ENCODE measurements at regions not wholly inside any gene's neighbourhood (a gene's known extent, or its start where the extent isn't known, plus 50 kb on each side); places are given as distances from the start of the nearest gene placed in this dataset.

- no peak for TF ChIP-seq EZH2phosphoT487 (IDR thresholded peaks at IDR 0.05; ENCODE audit: insufficient read depth, low read depth)
- TF ChIP-seq EZH2 (IDR thresholded peaks at IDR 0.05; ENCODE audit: insufficient read depth, poor library complexity, severe bottlenecking) = no peak
Measured at GRCh38 chr15:95845862-95846515, 484.5 kb upstream of the NR2F2 start.

All from GM23248 (cell line).